Panc1 (cell line): ENCODE measurements at regions not wholly inside any gene's neighbourhood (a gene's known extent, or its start where the extent isn't known, plus 50 kb on each side); places are given as distances from the start of the nearest gene placed in this dataset.

ENCODE experiments used
- POLR2AphosphoS5 ChIP-seq: IDR thresholded peaks from 2 replicates; pipeline ENCODE4 v1.6.1; 2012; ENCODE audit warnings: mild to moderate bottlenecking, low read depth, low read length, moderate library complexity
- TCF7L2 ChIP-seq: IDR thresholded peaks from 2 replicates; pipeline ENCODE4 v1.6.1; 2011; ENCODE audit warnings: mild to moderate bottlenecking, low read depth, low read length, inconsistent platforms
- TF ChIP-seq, protein P1 (sequence below): fragments of 450-650 bp; IDR thresholded peaks from 2 replicates; pipeline ENCODE4 v1.5.1; 2017; ENCODE audit warnings: mild to moderate bottlenecking

GRCh38 chr7:12004581-12004980 is 172.6 kb upstream of the THSD7A start:
- TF ChIP-seq, protein P1, sequence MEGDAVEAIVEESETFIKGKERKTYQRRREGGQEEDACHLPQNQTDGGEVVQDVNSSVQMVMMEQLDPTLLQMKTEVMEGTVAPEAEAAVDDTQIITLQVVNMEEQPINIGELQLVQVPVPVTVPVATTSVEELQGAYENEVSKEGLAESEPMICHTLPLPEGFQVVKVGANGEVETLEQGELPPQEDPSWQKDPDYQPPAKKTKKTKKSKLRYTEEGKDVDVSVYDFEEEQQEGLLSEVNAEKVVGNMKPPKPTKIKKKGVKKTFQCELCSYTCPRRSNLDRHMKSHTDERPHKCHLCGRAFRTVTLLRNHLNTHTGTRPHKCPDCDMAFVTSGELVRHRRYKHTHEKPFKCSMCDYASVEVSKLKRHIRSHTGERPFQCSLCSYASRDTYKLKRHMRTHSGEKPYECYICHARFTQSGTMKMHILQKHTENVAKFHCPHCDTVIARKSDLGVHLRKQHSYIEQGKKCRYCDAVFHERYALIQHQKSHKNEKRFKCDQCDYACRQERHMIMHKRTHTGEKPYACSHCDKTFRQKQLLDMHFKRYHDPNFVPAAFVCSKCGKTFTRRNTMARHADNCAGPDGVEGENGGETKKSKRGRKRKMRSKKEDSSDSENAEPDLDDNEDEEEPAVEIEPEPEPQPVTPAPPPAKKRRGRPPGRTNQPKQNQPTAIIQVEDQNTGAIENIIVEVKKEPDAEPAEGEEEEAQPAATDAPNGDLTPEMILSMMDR = no peak
- no peak for TF ChIP-seq POLR2AphosphoS5
- no peak for TF ChIP-seq TCF7L2
